Thyroid gland (tissue), 4 donors: ENCODE measurements at regions not wholly inside any gene's neighbourhood (a gene's known extent, or its start where the extent isn't known, plus 50 kb on each side); places are given as distances from the start of the nearest gene placed in this dataset.

ENCODE experiments used
- POLR2A ChIP-seq, 2 donors: fragments of 450-650 bp; IDR thresholded peaks; one replicate each; pipeline ENCODE4 v1.6.1; 2017; ENCODE audit warnings: antibody characterized with exemption in 2 of 2, mild to moderate bottlenecking in 2 of 2, moderate library complexity in 1 of 2
- TF ChIP-seq, protein P1 (sequence below), 6 experiments: fragments of 200-600 bp in 3 of 6; fragments of 450-650 bp in 3 of 6; sonication (generic) in 3 of 6; IDR thresholded peaks; one replicate each; pipeline ENCODE4 v1.5.1; 2016 to 2019; ENCODE audit warnings: antibody characterized with exemption in 6 of 6, mild to moderate bottlenecking in 2 of 6, inconsistent platforms in 1 of 6, moderate library complexity in 1 of 6

DNA sequence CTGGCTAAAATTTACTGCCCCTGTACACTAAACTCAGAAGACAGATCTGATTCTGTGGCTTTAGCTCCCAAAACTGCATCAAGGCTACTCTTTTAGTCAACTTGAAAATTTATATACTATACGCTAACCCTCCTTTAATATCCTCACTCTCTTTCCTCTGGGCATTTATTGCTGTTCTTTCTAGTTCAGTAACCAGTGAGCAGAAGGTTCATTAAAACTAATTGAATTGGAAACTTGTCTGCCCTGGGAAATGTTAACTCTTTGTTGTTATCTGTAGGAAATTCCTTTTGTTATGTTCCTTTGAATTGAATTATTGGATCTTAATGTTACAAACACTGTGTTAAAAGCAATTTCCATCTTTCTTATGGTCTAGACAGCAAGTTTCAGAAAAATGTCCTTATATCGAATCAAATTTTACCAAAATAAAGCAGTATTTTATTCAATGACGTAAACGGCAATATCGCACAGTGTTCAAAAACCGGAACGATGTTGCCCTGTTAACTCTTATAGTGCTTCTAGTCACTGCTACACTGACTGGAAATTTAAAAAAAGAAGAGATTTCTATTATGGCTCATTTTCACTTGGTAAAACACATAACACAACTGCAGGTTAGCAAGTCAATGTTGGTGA, 168.3 kb downstream of the NR4A2 start:
- TF ChIP-seq, protein P1, sequence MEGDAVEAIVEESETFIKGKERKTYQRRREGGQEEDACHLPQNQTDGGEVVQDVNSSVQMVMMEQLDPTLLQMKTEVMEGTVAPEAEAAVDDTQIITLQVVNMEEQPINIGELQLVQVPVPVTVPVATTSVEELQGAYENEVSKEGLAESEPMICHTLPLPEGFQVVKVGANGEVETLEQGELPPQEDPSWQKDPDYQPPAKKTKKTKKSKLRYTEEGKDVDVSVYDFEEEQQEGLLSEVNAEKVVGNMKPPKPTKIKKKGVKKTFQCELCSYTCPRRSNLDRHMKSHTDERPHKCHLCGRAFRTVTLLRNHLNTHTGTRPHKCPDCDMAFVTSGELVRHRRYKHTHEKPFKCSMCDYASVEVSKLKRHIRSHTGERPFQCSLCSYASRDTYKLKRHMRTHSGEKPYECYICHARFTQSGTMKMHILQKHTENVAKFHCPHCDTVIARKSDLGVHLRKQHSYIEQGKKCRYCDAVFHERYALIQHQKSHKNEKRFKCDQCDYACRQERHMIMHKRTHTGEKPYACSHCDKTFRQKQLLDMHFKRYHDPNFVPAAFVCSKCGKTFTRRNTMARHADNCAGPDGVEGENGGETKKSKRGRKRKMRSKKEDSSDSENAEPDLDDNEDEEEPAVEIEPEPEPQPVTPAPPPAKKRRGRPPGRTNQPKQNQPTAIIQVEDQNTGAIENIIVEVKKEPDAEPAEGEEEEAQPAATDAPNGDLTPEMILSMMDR (IDR thresholded peaks at IDR 0.05), result no peak
- no peak for TF ChIP-seq POLR2A (IDR thresholded peaks at IDR 0.05)
